Peyer's patch (tissue), 4 donors: ENCODE measurements at regions not wholly inside any gene's neighbourhood (a gene's known extent, or its start where the extent isn't known, plus 50 kb on each side); places are given as distances from the start of the nearest gene placed in this dataset.

Experiments used
- DNase-seq, 3 donors: peaks; one replicate each; pipeline ENCODE4 v3.0.0-alpha.2; 2017 to 2019
- H3K27ac ChIP-seq, 4 donors: fragments of 200-600 bp; sonication (generic); one replicate each; pipeline ENCODE4 v1.5.1; 2016 to 2019
- H3K27me3 ChIP-seq, 2 donors: fragments of 200-600 bp; sonication (generic); one replicate each; pipeline ENCODE4 v1.5.1; 2019
- H3K36me3 ChIP-seq, 3 donors: fragments of 200-600 bp; sonication (generic); one replicate each; pipeline ENCODE4 v1.5.1; 2016 to 2019
- H3K4me1 ChIP-seq, 4 donors: fragments of 200-600 bp; sonication (generic); one replicate each; pipeline ENCODE4 v1.5.1; 2016 to 2019
- H3K4me3 ChIP-seq, 4 donors: fragments of 200-600 bp; sonication (generic); 1 replicate in 3 of 4; 2 replicates in 1 of 4; pipeline ENCODE4 v1.5.1; 2016 to 2019; ENCODE audit warnings: mild to moderate bottlenecking in 1 of 4
- H3K9me3 ChIP-seq, 4 donors: fragments of 200-600 bp; sonication (generic); one replicate each; pipeline ENCODE4 v1.5.1; 2016 to 2019; ENCODE audit warnings: mild to moderate bottlenecking in 1 of 4
- CTCF ChIP-seq, 6 experiments: fragments of 450-650 bp in 4 of 6; fragments of 200-600 bp in 2 of 6; sonication (generic) in 1 of 6; IDR thresholded peaks; one replicate each; pipeline ENCODE4 v1.5.1; 2017 to 2019; ENCODE audit warnings: antibody characterized with exemption in 6 of 6, mild to moderate bottlenecking in 3 of 6, moderate library complexity in 1 of 6
- POLR2A ChIP-seq, 2 donors: fragments of 450-650 bp; IDR thresholded peaks; one replicate each; pipeline ENCODE4 v1.5.1; 2017; ENCODE audit warnings: antibody characterized with exemption in 2 of 2, mild to moderate bottlenecking in 2 of 2, moderate library complexity in 2 of 2

- Histone ChIP-seq H3K27me3 (no peaks in the 10 kb centered on the region), H3K4me1 (no peaks in the 10 kb centered on the region), H3K27ac (no peak overlapping the region), H3K9me3 (no peaks in the 10 kb centered on the region), H3K36me3 (no peaks in the 10 kb centered on the region), H3K4me3 (no peak overlapping the region)
- no peak for TF ChIP-seq CTCF (IDR thresholded peaks at IDR 0.05)
- TF ChIP-seq POLR2A (IDR thresholded peaks at IDR 0.05): no peak
- DNase-seq: no peak
Measured at GRCh38 chr2:221808488-221808887, 236.4 kb upstream of the EPHA4 start.

- no peaks in the 10 kb centered on the region for H3K36me3 ChIP-seq
- no peaks in the 10 kb centered on the region for H3K4me1 ChIP-seq
- DNase-seq: no peak
- H3K9me3 ChIP-seq: no peaks in the 10 kb centered on the region
- H3K27ac ChIP-seq: no peak overlapping the region
- H3K4me3 ChIP-seq: no peak overlapping the region
- H3K27me3 ChIP-seq: no peaks in the 10 kb centered on the region
- TF ChIP-seq CTCF (IDR thresholded peaks at IDR 0.05): no peak
- TF ChIP-seq POLR2A (IDR thresholded peaks at IDR 0.05): no peak
Measured at GRCh38 chr2:221807706-221808105, 235.6 kb upstream of the EPHA4 start.

GRCh38 chr2:221802089-221802488 lies 230.0 kb upstream of the EPHA4 start:
- DNase-seq: no peak
- Histone ChIP-seq H3K4me1 (no peaks in the 10 kb centered on the region), H3K4me3 (no peak overlapping the region)

GRCh38 chr2:221792971-221793521 lies 220.9 kb upstream of the EPHA4 start:
- H3K4me3 ChIP-seq: no peak overlapping the region
- no peak for DNase-seq
- no peaks in the 10 kb centered on the region for H3K36me3 ChIP-seq
- TF ChIP-seq CTCF (IDR thresholded peaks at IDR 0.05) (no peak), POLR2A (IDR thresholded peaks at IDR 0.05) (no peak)
- no peaks in the 10 kb centered on the region for H3K9me3 ChIP-seq
- no peaks in the 10 kb centered on the region for H3K27me3 ChIP-seq
- H3K27ac ChIP-seq: no peak overlapping the region
- H3K4me1 ChIP-seq: no peaks in the 10 kb centered on the region

More at GRCh38 chr2:221802089-221802488, 230.0 kb upstream of the EPHA4 start:
- no peaks in the 10 kb centered on the region for H3K36me3 ChIP-seq
- no peak overlapping the region for H3K27ac ChIP-seq
- H3K27me3 ChIP-seq: no peaks in the 10 kb centered on the region
- H3K9me3 ChIP-seq: no peaks in the 10 kb centered on the region
- no peak for TF ChIP-seq POLR2A (IDR thresholded peaks at IDR 0.05)
- no peak for TF ChIP-seq CTCF (IDR thresholded peaks at IDR 0.05)

GRCh38 chr2:221791844-221792243 lies 219.7 kb upstream of the EPHA4 start:
- Histone ChIP-seq H3K27me3 (no peaks in the 10 kb centered on the region), H3K9me3 (no peaks in the 10 kb centered on the region), H3K36me3 (no peaks in the 10 kb centered on the region), H3K27ac (no peak overlapping the region), H3K4me1 (no peaks in the 10 kb centered on the region), H3K4me3 (no peak overlapping the region)
- DNase-seq: no peak
- no peak for TF ChIP-seq CTCF (IDR thresholded peaks at IDR 0.05)

- H3K36me3 ChIP-seq: no peaks in the 10 kb centered on the region
- no peak overlapping the region for H3K4me3 ChIP-seq
- H3K27me3 ChIP-seq: no peaks in the 10 kb centered on the region
- no peak for DNase-seq
- no peaks in the 10 kb centered on the region for H3K9me3 ChIP-seq
- no peak for TF ChIP-seq POLR2A (IDR thresholded peaks at IDR 0.05)
- no peak for TF ChIP-seq CTCF (IDR thresholded peaks at IDR 0.05)
- no peak overlapping the region for H3K27ac ChIP-seq
- no peaks in the 10 kb centered on the region for H3K4me1 ChIP-seq
Measured at GRCh38 chr2:221787561-221787960, 215.5 kb upstream of the EPHA4 start.
